NCI-H446 treated with DMSO at 0.1 percent for 48 hours (cell line): ENCODE measurements at regions not wholly inside any gene's neighbourhood (a gene's known extent, or its start where the extent isn't known, plus 50 kb on each side); places are given as distances from the start of the nearest gene placed in this dataset.
"Not testable (repeated sequence)": the region's sequence is repeated elsewhere in the genome, so short reads cannot be mapped to it uniquely, and the experiment has no call there.

Source experiments
- DNase-seq: peaks from one replicate; lab custom pipeline; 2025; lab: John Stamatoyannopoulos, UW

DNA sequence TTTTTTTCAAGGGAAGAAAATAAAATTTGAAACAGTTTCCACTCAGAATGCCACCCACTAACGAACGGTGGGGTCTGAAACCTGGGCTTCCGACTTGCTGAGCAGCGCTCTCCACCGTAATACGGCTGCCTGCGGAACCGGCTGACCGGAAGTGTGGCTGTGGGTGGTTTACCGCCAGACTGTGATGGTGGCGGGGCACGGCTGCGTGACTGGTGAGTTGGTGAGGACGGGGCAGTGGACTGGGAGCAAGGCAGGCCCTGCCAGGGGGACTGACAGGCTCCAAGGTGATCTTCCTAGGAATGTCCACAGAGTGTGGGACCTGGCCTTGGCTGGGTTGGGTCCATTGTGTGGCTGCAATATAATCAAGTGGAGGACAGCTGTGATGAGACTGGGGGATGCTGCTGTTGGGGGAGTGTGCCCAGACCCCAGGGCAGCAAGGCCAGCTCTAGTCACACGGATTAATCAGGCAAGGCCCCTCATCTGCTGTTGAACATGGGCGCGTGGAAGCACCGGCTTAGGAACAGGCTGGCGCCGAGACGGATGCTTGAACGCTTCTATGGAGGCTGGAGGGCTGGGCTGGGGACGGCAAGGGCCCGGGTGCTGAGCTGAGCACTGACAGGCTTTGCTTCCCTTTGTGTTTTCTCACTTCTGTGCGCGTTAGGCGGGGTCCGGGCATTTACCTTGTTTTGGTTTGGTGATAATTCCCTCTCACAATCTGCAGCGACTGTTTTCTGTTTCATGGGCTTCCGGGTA, 357.7 kb upstream of the SPRED2 start:
- DNase-seq = no peak

DNA sequence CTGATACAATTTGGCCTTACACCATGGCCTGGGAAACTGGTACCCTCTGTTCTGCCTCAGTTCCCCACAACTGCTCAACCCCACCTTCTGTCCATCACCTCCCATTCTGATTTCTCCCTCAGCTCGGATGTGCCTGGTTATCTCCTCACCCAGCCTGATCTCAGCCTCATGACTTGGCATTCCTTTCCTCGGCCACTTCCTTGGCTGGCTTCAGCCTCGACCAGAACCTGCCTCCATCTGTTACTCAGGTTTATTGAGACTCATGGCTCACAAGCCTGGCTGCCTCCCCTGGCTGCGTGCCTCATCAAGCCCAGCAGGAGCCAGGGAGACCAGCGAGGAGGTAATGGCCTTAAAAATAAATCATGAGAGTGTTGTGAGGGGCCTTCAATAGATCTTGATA, 356.2 kb upstream of the SPRED2 start:
- peak; percentile 90 for DNase-seq

DNA sequence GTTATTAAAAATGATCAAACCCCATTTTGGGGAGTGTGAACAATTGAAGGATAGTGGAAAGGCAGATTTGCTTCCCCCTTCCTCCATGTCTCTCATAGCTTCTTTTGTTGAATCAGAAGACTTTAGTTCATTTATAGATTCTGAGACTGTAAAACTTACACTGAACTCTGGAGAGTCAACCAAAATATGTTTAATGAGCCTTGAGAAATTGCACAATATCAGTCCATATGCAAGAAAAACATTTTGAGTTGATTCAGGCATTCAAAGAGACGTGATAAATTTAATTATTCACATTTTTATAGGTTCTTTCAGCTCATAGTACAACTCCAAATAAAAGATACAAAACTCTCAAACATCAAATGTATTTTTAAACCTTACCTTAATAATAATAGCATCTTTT, 354.4 kb upstream of the SPRED2 start:
- DNase-seq = peak; percentile 3

DNA sequence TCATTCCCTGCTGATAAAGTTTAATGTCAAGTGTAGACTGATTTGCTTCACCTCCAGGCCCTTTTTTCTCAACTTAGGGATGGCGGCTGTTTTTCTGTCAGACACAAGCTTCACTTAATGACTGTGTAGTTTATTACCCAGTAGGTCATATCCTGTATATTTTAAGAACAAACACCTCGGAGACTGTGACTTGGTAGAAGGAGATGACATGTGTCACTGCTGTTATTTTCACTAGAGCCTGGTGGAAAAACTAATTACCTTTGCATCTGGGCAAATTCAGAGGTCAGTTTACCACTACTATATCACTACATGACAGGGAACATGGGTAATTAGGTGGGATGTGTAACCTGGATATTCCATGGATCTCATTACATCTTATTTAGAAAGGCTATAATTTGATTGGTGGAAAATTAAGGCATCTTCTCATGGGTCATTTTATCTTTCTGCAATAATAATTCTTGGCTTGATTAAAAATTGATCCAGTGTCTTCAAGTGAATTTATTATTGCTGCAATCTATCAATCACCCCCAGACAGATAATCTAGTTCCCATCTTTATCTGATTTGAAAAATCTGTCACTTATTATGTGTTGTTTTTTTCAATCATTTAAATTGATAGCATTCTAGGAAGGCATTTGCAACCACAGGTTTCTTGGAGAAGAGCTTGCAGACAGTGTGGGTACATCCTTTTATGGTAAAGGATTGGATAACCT, 353.8 kb upstream of the SPRED2 start:
- no peak for DNase-seq

DNA sequence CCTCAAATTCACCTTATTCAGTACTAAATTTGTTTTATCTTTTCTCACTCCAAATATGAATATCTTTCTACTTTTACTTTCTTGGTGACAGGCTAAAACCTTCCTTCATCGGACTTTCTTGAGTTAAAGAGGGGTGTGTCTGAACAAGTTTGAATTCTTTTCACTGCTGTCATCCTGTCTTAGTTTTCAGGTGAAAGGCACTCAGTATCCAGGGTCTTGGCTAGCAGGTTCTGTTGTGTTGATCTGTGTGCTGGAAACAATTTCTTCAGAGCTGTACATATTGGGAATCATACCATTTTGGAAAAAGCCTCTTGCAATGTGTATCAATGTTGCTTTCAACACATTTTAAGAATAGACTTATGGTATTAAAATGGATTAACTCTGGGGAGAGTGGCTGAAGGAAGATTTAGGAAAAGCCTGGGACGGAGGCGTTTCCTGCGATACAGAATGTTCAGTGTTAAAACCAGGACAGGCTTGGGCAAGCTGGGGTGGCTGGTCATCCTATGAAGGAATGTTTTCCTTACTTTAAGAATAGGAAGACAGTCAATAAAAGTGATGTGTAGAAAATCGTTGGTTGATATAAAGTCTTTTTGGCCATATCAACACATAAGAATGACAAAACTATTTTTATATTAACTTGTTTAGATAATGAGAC, 350.7 kb upstream of the SPRED2 start:
- DNase-seq = no peak

DNA sequence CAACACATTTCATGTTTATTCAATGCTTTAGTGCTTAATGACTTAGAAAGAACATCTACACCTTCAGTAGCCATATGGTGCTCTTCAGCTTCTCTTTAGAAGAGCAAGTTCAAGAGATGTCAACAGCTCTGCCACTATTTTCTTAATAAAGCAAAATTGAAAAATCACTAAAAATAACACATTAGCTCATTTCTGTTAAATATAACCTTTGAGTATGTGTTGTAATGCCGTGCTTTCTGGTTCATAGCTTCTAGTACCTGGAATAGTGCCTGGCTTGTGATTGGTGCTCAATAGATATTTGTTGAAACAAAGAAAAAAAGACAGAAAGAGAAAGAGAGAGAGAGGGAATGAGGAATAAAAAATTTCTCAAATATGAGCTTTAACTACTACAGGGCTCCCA, 349.8 kb upstream of the SPRED2 start:
- peak; percentile 61 for DNase-seq

DNA sequence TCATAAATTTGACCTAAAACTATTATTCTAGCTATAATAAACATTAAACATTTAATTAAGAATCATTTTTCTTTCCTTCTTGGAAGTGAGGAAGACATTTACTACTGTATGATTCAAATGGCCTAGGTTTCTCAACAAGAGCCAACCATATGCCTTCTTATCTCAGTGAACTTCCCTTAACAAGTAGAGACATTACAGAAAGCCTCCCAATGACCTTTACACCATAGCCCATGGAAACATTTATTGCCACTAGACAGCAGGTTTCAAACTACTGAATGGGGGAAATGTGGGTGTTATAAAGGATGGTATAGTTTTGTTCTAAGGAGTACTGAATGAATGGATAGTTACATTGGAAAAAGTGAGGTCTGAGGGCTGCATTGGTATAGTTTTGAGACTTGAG, 349.4 kb upstream of the SPRED2 start:
- peak; percentile 49 for DNase-seq

DNA sequence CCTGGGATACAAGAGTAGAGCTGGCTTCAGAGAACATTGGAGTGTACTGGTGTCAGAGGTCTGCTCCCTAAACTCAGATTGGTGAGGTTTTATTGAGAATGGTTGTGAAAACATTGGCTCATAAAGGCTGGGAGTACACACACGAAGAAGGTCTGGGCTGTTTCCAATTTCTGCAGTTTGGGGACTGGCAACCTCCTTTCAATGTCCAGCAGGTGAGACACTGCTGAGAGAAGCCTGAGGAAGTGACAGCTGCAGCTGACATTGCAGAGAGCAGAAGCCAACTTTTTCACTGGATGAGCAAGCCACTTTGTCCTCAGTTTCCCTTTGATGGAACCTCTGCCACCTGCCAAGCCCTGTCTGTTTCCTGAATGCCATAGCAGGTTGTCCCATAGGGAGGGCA, 346.6 kb upstream of the SPRED2 start:
- no peak for DNase-seq

DNA sequence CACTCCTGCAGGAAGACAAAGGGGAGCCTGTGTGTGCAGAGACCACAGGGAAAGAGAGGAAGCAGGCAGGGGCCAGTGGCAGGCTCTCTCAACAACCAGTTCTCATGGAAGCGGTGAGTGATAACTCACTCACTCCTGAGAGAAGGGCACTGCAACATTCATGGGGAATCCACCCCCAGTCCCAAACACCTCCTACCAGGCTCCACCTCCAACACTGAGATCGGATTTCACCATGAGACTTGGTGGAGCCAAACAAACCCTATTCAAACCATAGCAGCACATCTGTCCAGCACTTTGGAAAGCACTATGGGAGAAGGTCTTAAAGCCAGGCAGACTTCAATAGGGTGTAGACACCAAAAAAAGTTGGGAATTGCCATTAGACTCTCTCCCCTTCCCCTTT, 345.7 kb upstream of the SPRED2 start:
- DNase-seq = no peak

DNA sequence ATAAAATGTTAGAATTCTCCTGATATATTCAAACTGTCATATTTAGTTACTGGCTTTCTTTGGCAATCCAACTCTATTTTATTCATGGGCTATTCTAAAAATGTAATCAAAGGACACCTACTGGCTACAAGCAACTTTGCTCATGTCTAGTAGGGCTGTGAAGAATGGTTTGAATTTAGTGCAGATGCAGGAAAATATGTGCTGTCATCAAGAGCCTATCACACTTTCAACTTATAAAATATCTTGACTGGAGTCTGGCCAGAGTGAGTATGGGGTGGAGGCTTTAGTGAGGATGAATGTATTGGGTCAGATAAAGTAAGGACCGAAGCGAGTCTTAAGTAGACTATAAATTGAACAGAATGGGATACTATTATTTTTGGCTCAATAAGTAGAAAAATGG, 343.4 kb upstream of the SPRED2 start:
- no peak for DNase-seq

DNA sequence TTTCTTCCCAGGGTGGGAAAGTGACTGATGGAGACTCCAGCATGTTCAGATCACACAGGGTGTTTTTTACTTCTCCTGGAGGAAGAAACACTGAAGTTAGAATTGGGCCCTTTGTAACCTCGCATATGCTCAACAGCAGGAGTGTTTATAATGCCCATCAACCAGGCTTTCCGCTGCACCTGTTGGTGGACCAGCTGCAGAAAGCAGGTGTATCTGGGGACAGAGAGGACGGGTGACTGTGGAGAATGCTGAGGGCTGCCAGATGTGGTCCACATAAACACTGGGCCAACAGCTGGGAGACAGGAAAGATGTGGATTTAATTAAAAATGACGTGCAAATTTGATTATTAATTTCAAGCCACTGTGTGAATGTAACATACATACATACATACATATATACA, 335.5 kb upstream of the SPRED2 start:
- DNase-seq = no peak

DNA sequence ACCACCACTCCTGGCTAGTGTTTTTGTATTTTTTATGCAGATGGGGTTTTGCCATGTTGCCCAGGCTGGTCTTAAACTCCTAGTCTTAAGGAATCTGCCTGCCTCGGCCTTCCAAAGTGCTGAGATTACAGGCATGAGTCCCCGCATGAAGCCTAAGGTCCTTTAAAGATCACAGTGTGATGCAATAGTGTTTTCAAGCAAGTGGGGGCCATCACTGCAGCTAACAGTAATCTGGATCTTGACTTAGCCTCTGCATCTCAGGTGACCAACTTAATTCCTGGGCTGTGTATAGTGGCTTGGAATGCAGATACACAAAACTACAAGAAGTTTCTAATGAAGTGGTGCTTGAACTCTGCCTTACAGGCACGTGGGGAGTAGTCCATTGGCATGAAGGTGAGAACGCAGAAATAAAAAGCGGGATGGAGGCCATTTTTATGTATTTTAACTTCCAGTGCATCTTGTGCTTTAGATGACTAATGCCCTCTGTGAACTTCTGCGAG, 334.4 kb upstream of the SPRED2 start:
- DNase-seq = no peak

DNA sequence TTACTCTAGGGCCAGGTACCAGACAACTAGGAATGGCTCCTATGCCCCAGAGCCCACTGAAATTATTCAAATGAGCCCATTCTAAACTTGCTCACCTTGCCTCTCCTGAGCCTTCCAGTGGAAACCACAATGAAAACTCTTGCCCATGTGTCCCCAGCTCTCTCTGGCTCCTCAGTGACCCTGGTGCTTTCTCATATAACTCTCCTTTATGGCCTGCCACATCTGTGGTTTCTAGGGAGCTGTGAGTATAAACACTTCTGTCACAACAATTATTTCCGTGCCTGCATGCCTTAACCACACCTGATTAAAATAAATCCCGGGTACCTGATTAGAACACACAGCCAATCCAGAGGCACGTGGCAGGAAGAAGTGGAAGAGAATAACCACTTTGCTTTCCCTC, 333.0 kb upstream of the SPRED2 start:
- no peak for DNase-seq

DNA sequence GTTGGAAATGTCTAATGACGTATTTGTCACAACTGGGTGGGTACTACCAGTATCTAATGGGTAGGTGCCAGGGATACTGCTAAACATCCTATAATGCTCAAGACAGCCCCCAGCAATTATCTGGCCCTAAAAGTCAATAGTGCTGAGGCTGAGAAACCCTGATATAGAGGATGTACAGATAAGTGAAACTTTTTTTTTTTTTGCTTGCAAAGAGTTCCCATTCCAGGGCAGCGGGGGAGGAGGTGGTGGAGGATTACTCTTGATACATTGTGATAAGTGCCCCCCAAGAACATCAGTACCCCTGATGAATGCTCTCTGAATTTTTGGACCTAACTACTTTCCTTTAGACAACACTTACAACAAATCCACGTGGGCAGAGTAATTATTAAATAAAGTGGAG, 329.7 kb upstream of the SPRED2 start:
- DNase-seq = no peak

DNA sequence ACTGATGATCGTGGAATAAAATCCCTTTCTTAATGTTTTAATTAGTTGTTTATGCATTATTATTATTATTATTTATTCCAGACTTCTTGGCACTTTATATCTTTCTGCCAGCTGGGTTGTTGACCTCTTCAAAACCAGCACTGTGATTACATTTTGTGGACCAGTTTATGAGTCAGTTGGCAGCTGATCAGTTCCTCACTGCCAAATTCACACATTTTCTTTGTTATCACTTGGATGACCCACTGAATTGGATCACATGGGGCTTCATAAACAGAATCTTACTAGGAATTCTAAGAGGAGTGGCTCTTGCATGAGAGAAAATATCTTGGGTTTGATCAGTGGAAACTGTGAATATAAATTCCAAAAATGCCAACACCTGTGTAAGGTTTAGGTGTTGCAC, 321.8 kb upstream of the SPRED2 start:
- peak; percentile 39 for DNase-seq

DNA sequence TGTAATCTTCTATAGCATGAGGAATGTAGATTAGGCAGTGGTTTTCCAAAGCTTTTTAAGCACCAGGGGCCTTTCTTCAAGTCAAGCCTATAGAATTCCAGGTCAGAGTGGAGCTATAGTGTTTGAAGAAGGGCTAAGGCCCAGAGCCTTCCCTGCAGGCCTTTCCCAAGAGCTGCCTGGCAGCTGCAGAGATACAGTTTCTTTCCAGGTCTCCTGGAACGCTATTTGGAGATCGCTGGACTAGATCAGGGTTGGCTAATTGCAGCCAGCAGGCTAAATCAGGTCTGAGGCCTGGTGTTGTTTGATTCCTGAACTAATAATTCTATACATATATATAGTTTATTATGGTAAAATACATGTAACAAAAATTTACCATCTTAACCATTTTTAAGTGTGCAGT, 319.0 kb upstream of the SPRED2 start:
- no peak for DNase-seq

DNA sequence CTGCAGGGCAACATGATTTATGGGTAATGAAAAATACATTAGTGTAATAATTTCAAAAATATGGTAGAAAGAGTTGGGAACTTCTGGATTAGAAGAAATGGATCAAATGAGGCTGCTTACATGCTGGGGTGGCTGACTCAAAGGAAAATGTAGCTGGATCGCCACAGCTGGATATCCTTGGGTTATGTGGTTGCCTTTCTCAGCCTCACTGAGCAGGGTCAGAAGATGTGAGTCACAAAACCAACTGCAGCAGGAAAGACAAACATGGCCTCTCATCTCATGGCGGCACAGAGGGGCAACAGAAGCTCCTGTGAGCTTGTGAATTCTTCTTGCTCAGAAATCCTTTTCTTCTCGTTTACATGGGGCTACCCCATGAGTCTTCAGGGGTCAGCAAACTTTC, 317.1 kb upstream of the SPRED2 start:
- no peak for DNase-seq

DNA sequence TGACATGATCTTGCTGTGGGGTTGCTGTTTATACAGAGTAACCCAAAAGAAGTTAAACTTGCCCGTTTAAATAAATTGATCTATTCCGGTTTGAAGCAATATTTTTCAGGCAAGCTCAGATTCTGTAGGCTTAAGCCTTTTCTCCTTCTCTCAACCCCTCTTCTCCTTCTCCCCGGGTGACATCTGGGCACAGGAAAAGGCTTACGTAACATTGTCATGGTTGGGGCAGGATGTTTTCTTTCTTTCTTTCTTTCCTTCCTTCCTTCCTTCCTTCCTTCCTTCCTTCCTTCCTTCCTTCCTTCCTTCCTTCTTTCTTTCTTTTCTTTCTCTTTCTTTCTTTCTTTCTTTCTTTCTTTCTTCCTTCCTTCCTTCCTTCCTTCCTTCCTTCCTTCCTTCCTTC, 315.5 kb upstream of the SPRED2 start:
- not testable (repeated sequence) for DNase-seq

DNA sequence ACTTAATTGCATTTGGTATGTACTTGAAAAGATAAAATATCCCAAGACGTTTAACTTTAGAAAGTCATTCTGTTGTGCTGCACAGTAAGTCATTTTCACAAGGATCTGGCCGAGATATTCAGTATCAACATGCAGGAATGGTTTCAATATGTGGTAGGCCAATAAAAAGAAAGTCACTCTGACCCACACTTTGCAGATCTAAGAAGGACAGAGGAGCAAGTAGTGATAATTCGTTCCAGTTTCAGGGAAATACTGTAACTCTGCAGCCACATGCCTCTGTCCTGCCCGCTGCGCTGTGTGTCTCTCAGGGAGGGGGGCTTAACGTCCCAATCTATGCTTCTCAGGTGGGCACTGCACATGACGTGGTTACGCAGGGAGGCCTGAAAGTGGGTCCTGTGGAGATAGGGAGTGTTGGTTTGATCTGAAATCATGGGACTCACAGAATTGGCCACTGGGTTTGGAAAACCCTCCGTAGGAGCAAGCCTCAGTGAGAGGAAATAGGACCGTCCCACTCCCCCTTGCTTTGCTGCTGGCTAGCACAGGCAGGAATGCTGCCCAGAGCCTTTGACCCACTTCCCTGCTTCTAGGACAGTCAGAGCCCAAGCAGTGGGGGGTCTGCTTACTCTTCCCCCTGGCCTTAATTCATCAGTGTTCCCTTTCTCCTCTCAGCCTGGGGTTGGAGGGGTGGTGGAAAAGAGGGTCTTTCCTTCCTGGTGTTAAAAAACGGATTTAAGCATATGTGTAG, 314.7 kb upstream of the SPRED2 start:
- DNase-seq = no peak

DNA sequence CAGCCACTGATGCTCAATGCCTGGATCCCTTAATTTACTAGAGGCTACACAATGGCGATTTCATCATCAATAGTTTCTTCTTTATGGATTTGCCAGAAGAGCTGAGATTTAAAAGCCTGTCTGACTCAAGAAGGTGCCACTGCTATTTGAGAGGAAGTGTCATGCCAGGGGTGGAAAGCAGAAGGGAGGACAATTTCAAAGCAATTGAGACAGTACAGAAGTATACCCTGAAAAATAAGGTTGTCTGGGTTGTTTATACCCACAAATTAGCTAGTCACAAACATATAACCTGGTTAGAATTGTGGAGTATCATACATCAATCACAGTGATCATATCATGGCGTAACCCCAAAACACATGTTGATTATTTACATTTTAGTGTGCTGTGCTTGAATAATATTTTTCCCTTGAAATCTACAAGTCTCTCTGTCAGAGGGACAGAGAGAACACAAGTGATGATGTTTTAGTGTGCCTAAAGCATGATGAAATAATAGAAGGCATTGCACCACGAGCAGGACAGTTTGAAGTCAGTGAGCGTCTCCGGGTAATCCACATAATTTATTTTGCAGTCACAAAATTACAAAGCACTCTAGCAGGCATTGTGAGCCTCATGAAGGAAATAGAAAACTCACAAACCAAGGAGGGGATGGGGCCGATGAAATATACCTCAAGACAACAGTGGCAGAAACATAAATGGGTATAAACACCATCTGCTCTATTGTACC, 312.2 kb upstream of the SPRED2 start:
- DNase-seq = no peak

DNA sequence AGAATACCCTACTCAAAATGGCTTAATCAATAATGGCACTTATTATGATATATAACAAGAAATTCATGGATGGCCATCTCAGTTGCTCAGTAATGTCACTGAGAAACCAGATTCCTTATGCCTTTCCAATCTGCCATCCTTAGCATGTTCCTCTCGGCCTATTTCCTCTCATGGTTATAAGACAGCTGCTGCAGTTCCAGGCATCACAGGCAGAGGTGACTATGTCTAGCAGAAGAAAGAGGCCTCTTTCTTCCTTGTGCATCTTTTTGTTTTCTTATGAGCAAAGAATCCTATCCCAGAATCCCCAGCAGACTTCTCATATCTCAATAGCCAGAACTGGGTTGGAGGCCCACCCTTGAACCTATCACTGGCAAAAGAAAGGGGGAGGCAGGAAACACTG, 310.6 kb upstream of the SPRED2 start:
- DNase-seq = no peak

DNA sequence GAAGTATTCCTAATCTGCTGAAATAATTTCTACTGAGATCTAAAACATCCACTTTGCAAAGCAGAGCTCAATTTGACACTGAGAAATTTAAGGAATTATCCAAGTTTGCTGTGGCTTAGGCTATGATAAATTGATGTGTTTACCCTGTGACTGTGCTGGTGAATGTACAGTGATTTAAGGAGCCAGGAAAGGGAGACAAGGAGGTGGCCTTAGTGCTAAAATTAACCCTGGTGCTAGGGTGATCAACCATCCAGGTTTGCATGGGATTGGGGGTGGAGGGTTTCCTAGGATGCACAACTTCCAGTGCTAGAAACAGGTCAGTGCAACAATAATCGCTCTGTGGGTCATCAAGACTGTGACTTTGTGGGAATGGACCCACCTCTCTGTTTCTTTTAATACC, 307.5 kb upstream of the SPRED2 start:
- DNase-seq = no peak
